GM13977 (cell line): ENCODE measurements at regions not wholly inside any gene's neighbourhood (a gene's known extent, or its start where the extent isn't known, plus 50 kb on each side); places are given as distances from the start of the nearest gene placed in this dataset.
"Not testable (repeated sequence)": the region's sequence is repeated elsewhere in the genome, so short reads cannot be mapped to it uniquely, and the experiment has no call there.

Experiments
- DNase-seq: peaks from one replicate; pipeline ENCODE4 v3.0.0; 2012; ENCODE audit warnings: low spot score
- CTCF ChIP-seq: IDR thresholded peaks from 2 replicates; pipeline ENCODE4 v1.5.1; 2012; ENCODE audit warnings: mild to moderate bottlenecking, control low read depth; ENCODE audit not compliant: insufficient read depth; ENCODE audit errors: extremely low read depth, missing control alignments
- in situ Hi-C: fragments of 300-500 bp; cut with MboI; formaldehyde crosslinking; loops from one replicate; pipeline ENCODE4 v1.12.0; 2022; ENCODE audit warnings: low sequenced_read_pairs, low pct_unique_long_range_greater_than_20kb, mixed read lengths, inconsistent platforms; ENCODE audit not compliant: unreplicated experiment

- DNase-seq = no peak
- in situ Hi-C loops = no loop called here
- TF ChIP-seq CTCF = no peak
These were observed 124.3 kb upstream of the SPRED1 start for GRCh38 chr15:38128341-38128781.

GRCh38 chr15:38128921-38129320, 123.7 kb upstream of the SPRED1 start:
- no peak for DNase-seq
- in situ Hi-C loops = no loop called here
- TF ChIP-seq CTCF = no peak

- in situ Hi-C loops = no loop called here
- DNase-seq = no peak
- TF ChIP-seq CTCF = no peak
These were observed 123.0 kb upstream of the SPRED1 start for GRCh38 chr15:38129531-38130204.

GRCh38 chr15:38130205-38130567, 122.5 kb upstream of the SPRED1 start:
- no peak for DNase-seq
- in situ Hi-C loops = no loop called here
- TF ChIP-seq CTCF = no peak

GRCh38 chr15:38130740-38131498, 121.7 kb upstream of the SPRED1 start:
- no peak for TF ChIP-seq CTCF
- in situ Hi-C loops = no loop called here
- DNase-seq = peak; percentile 30

- no peak for TF ChIP-seq CTCF
- in situ Hi-C loops = no loop called here
- no peak for DNase-seq
These were observed 118.4 kb upstream of the SPRED1 start for GRCh38 chr15:38134252-38134651.

- DNase-seq, in situ Hi-C loops: not testable (repeated sequence)
These were observed 110.4 kb upstream of the SPRED1 start for GRCh38 chr15:38142195-38142594.
